GM13976 (cell line): ENCODE measurements at regions not wholly inside any gene's neighbourhood (a gene's known extent, or its start where the extent isn't known, plus 50 kb on each side); places are given as distances from the start of the nearest gene placed in this dataset.

Experiments
- DNase-seq: peaks from one replicate; pipeline ENCODE4 v3.0.0; 2012; ENCODE audit warnings: low spot score
- in situ Hi-C: fragments of 300-500 bp; cut with MboI; formaldehyde crosslinking; loops from one replicate; pipeline ENCODE4 v1.12.0; 2022; ENCODE audit warnings: low sequenced_read_pairs, mixed read lengths, inconsistent platforms; ENCODE audit not compliant: unreplicated experiment
- TF ChIP-seq, protein P1 (sequence below): IDR thresholded peaks from 2 replicates; pipeline ENCODE4 v1.5.1; 2012; ENCODE audit warnings: borderline replicate concordance, mild to moderate bottlenecking; ENCODE audit not compliant: insufficient read depth; ENCODE audit errors: extremely low read depth, missing control alignments, control extremely low read depth

DNA sequence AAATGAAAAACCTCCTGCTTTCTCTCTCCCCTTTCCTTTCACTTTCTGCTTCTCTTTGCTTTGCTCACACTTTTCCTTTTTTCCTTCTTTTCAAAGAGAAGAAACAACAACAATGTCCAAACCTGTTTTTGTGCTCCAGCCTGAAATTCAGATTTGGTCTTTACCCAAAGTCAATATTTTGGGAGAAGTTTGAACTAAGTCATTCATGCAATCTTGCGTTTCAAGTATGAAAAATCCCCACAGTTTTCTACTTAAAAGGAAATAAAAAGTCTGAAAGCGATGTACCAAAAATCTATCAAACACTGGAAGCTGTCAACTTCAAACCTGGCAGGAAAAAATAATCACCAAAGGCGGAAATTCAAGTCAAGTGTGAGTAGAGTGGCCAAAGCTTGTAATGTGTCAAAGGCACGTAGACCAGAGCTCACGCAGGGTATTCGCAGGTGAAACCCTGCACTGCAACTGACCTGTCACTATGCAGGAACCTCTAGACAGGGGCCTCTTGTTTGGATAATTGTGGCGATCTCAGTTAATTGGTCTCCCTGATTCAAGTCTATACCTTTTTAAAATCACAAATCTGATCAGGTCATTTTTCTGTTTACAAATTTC, 118.8 kb upstream of the GALNT15 start:
- TF ChIP-seq, protein P1, sequence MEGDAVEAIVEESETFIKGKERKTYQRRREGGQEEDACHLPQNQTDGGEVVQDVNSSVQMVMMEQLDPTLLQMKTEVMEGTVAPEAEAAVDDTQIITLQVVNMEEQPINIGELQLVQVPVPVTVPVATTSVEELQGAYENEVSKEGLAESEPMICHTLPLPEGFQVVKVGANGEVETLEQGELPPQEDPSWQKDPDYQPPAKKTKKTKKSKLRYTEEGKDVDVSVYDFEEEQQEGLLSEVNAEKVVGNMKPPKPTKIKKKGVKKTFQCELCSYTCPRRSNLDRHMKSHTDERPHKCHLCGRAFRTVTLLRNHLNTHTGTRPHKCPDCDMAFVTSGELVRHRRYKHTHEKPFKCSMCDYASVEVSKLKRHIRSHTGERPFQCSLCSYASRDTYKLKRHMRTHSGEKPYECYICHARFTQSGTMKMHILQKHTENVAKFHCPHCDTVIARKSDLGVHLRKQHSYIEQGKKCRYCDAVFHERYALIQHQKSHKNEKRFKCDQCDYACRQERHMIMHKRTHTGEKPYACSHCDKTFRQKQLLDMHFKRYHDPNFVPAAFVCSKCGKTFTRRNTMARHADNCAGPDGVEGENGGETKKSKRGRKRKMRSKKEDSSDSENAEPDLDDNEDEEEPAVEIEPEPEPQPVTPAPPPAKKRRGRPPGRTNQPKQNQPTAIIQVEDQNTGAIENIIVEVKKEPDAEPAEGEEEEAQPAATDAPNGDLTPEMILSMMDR: no peak
- in situ Hi-C loops: no loop called here
- no peak for DNase-seq

DNA sequence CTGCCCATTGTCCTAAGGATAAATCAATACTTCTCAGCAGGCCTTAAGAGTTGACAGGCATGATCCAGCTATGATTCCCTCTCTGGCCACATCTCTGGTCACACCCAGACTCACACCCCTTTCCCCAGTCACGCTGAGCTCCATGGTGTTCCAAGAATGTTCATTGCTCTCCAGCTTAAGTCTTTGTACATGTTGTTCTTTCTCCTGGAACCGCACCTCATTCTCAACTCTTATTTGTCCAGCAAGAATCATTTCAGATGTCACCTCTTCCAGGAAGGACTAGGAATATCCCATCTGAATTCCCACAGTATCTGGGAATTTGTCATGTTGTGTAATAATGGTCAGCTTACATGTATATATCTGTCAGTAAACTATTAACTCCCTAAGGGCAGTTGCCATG, 118.3 kb upstream of the GALNT15 start:
- TF ChIP-seq, protein P1: no peak
- DNase-seq: no peak
- in situ Hi-C loops: no loop called here

DNA sequence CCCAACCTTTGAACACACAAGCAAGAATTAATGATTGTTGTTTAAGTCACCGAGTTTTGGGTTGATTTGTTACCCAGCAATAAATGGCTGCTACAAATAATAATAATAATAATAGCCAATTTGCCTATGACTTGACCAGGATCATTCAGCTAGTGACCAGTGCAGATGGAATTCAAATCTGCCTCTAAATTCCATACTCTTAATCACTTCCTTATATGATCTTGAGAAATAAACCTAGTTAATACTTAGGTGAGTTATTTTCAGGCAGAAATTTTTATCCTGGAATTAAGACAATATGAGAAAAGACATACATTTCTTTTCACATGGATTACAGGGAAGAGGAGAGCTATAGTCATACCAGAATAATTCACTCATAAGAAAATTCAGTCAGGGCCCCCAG, 116.0 kb upstream of the GALNT15 start:
- in situ Hi-C loops: no loop called here
- TF ChIP-seq, protein P1: no peak
- DNase-seq: no peak

DNA sequence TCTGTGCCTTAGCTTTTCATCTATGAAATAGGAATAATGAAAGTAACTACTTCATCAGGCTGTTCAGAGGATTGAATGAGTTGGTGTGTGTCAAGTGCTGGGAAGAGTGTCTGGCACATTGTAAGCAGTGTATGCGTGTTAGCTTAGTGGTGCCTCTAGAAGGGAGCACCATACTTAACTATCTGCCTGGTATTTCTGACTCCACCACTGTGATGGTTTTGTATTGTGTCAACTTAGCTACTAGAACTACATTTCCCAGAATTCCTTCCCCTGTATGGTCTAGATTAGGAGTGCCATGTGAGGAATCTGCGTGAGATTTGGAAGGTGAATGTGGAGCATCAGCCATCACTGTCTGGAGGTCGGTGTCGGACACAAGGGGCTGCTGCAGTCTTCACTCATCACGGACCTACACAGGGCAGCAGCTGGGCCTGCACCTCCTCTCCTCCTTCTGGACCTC, 115.4 kb upstream of the GALNT15 start:
- DNase-seq: no peak
- TF ChIP-seq, protein P1: no peak
- in situ Hi-C loops: no loop called here

DNA sequence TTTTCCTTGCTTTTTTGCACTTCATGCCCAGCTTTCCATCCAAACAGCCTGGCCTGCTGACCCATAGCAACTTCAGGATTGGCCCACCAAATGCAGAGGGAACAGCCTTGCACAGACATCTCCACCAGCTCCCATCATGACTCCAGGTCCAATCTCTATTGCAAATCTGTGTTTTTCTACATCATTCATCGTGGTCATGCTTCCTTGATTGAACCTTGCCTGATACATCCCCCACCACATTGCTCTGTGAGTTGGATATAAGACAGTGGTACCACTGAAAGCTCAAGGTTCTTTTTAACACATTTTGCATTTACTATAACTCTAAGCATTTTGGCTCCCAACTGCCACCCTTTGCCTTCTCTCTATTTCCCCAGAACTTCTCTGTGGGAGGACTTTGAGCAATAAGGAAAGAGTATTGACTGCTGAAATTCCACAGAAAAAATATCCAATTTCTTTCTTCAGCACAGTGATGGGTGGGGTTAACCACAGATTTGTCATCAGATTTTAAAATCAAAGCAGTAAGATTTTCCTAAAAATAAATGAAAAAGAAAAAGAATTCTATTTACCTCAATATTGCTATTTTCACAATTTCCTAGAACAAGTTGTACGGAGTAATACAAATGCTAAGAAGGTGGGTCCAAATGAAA, 114.6 kb upstream of the GALNT15 start:
- in situ Hi-C loops: no loop called here
- no peak for DNase-seq
- TF ChIP-seq, protein P1: no peak

DNA sequence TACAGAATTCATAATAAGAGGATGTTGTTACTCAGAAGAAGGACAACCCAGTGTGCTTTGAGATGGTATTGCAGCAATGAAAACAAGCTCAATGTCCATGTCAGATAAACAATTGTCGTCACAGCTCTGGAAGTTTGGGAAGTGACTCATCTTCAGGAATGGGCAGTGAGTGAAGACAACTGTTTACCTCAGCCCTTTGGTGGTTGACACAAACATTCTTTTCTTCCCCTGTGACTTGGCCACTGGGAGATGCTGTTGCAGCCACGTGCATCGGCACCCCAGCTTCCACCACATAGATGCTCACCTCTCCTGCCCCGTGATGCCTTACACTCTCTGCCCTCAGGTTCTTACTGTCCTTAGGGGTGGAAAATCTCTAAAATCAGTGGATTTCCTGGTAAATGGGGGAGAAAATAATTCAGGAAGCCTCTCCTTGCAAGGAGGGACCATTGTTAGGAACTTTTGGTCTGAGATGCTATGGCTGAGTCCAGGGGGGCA, 114.1 kb upstream of the GALNT15 start:
- TF ChIP-seq, protein P1: no peak
- no peak for DNase-seq
- in situ Hi-C loops: no loop called here
